ENCODE measurements at regions not wholly inside any gene's neighbourhood (a gene's known extent, or its start where the extent isn't known, plus 50 kb on each side); places are given as distances from the start of the nearest gene placed in this dataset.
A peak's percentile ranks its signal among the peaks of the same experiment; 100 is the strongest.
"Not testable (repeated sequence)": the region's sequence is repeated elsewhere in the genome, so short reads cannot be mapped to it uniquely, and the experiment has no call there.

DNA sequence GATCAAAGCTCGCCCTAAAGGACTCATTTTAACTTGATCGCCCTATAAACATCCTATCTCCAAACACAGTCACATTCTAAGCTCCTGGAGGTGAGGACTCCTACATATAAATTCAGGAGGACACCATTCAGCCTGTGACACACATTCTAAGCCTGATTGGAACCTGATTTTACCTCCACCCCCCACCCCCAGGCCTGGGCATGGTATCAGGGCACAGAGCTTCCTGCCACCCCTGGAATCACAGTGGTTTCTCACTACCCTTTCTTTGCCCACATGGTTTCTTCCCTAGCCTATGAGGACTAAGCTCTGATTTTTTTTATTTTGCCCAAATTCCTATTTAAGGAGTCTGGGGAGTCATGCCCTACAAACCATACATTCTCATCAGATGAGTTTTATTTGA is 428.1 kb upstream of the ID2 start:
- no peak for DNase-seq

GRCh38 chr2:8254214-8254613 is 427.6 kb upstream of the ID2 start:
- DNase-seq, result not testable (repeated sequence)

GRCh38 chr2:8254791-8255447 is 426.9 kb upstream of the ID2 start:
- no peak for DNase-seq

GRCh38 chr2:8255448-8255800 is 426.4 kb upstream of the ID2 start:
- DNase-seq, result no peak

GRCh38 chr2:8256905-8257304 is 425.0 kb upstream of the ID2 start:
- DNase-seq, result no peak

GRCh38 chr2:8257502-8257901 is 424.4 kb upstream of the ID2 start:
- no peak for DNase-seq

- DNase-seq, result no peak
Observed at GRCh38 chr2:8258406-8258805, 423.4 kb upstream of the ID2 start.

- peak; percentile 57 for DNase-seq
Observed at GRCh38 chr2:8259106-8259840, 422.6 kb upstream of the ID2 start.

DNA sequence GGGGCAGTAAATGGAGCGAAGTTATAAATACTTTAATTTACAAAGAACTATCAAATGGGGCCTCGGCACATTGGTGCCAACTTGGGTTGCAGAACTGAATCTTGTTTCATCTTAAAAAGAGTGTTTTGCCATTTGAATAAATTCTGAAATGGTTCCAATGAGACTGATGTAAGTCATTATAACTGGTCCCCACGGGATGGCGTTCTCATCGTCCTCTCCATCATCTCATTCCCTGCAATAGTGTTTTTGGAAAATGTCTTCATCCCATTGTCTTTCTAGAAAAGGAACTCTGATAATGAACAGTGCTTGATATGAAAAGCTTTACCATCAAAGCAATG is 422.0 kb upstream of the ID2 start:
- no peak for DNase-seq

DNA sequence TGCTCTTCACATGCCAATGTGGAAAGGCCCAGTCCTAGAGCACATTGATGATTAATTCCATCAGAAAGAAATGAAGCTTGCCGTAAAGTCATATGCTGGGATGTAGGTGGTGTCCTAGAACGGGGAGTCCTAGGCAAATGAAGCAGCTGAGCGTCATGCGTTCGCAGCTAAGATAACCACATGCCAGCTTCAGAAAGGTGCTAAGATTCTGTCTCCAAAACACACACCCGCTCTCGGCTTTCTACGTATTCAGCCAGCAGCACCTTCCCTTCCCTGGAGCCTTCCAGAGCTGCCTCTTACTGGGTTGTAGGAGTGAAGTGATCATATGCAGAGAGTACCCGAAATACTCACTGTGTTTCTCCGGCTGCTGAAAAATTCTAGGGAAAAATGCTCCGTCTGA is 421.6 kb upstream of the ID2 start:
- DNase-seq, result no peak

GRCh38 chr2:8263901-8264300 is 418.0 kb upstream of the ID2 start:
- DNase-seq, result no peak

DNA sequence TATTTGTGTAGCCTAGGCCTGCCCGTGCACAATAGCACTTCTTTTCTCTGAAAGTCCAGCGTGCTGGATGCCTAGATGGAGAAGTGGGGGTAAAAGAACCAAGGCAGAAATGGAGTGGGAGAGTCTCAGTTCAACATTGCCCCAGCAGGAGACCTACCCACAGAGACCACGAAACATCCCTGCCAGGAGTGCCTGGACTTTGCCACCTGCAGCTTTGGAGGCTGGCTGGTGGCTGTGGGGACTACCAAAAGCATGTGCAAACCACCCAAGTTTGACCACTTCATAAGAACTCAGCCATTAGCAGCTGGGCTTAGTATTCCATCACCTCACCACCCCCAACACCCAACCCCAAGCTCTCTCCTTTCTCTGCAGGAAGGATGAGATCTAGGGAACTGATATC is 416.9 kb upstream of the ID2 start:
- DNase-seq, result peak; percentile 80

- DNase-seq, result no peak
Observed at GRCh38 chr2:8265476-8266226, 416.2 kb upstream of the ID2 start.

- DNase-seq, result no peak
Observed at GRCh38 chr2:8266563-8266962, 415.3 kb upstream of the ID2 start.

GRCh38 chr2:8267048-8267447 is 414.8 kb upstream of the ID2 start:
- DNase-seq, result no peak

- DNase-seq, result no peak
Observed at GRCh38 chr2:8267721-8268120, 414.1 kb upstream of the ID2 start.

DNA sequence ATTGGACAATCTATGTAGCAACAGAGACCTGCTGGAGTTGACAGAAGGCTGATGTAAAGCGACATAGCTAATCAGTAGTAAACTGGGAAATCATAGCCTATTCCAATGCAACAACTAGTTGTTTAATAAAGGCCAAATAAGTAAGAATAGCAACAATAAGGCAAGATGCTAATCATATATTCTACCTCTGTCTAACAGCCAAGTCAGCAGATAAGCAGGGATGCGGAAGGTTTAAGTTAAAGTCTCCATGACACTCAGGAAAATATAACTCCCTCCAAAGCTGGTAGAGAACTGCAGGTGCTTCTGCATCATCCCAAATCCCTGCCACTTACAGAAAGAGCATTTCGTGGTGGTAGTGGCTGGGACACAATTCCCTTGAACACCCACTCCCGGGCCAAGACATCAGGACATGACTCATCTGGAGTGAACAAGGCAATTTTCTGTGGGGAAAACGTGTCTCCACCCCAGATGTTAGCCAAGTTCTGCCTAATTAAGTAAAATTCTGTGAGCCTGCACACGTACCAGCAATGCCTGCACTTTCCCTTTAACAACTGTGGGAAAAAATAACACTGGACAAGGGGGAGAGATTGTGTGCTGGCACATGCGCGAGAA is 413.6 kb upstream of the ID2 start:
- no peak for DNase-seq

DNA sequence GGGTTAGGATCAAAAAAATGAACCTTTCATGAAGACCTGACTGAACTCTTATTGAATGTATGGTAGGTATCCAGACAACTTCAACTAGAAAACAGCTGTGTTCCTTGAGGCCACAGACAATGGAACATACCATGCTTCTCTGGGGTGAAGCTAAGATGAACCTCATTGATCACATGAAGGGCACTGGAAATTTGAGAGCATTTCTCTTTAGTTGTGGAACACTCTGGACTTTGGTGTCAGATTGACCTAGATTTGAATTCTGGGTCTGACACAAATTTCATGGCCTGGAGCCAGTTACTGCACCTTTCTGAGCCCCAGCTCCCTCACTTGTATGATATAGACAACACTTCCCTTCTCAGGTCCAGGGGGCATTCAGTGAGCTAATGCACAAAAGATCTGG is 411.2 kb upstream of the ID2 start:
- no peak for DNase-seq

- peak; percentile 9 for DNase-seq
Observed at GRCh38 chr2:8271461-8271860, 410.4 kb upstream of the ID2 start.

- DNase-seq, result no peak
Observed at GRCh38 chr2:8276026-8276425, 405.8 kb upstream of the ID2 start.

GRCh38 chr2:8277921-8278571 is 403.8 kb upstream of the ID2 start:
- DNase-seq, result no peak

GRCh38 chr2:8278709-8279354 is 403.0 kb upstream of the ID2 start:
- DNase-seq, result no peak

DNA sequence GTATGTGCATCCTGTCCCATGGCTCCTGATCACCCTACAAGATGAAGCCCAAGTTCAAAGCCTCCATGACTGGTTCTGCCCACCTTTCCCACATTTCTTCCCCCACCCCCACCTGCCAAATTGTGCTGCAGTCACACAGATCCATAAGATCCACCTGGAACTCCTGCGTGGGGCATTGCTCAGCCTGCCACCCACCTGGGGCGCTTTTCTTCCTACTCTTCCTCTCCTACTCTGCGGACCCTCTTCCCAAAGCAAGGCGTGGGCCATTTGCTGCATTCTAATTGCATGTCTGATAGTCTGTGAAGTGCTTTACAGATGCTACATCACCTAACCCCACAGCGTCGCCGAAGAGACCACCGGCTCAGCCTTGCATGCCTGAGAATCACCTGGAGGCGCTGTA is 402.4 kb upstream of the ID2 start:
- DNase-seq, result no peak
